Neural progenitor cell (in vitro differentiated cells): ENCODE measurements at regions not wholly inside any gene's neighbourhood (a gene's known extent, or its start where the extent isn't known, plus 50 kb on each side); places are given as distances from the start of the nearest gene placed in this dataset.

Experiments
- EZH2 ChIP-seq: fragments of 200-600 bp; sonication (generic); IDR thresholded peaks from 2 replicates; pipeline ENCODE4 v1.6.1; 2017; ENCODE audit warnings: antibody characterized with exemption, mild to moderate bottlenecking, moderate library complexity
- TF ChIP-seq, protein P1 (sequence below): fragments of 200-600 bp; sonication (generic); IDR thresholded peaks from 2 replicates; pipeline ENCODE4 v1.5.1; 2017; ENCODE audit warnings: antibody characterized with exemption, mild to moderate bottlenecking

DNA sequence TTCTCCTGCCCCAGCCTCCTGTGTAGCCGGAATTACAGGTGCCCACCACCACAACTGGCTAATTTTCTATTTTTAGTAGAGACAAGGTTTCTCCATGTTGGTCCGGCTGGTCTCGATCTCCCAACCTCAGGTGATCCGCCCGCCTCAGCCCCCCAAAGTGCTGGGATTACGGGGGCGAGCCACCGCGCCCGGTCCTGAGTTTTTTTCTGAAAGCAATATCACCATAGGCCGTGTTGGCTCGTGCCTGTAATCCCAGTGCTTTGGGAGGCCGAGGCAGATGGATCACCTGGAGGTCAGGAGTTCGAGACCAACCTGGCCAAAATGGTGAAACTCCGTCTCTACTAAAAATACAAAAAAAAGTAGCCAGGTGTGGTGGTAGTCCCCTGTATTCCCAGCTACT, 136.3 kb upstream of the TECRL start:
- TF ChIP-seq, protein P1, sequence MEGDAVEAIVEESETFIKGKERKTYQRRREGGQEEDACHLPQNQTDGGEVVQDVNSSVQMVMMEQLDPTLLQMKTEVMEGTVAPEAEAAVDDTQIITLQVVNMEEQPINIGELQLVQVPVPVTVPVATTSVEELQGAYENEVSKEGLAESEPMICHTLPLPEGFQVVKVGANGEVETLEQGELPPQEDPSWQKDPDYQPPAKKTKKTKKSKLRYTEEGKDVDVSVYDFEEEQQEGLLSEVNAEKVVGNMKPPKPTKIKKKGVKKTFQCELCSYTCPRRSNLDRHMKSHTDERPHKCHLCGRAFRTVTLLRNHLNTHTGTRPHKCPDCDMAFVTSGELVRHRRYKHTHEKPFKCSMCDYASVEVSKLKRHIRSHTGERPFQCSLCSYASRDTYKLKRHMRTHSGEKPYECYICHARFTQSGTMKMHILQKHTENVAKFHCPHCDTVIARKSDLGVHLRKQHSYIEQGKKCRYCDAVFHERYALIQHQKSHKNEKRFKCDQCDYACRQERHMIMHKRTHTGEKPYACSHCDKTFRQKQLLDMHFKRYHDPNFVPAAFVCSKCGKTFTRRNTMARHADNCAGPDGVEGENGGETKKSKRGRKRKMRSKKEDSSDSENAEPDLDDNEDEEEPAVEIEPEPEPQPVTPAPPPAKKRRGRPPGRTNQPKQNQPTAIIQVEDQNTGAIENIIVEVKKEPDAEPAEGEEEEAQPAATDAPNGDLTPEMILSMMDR: no peak
- no peak for TF ChIP-seq EZH2
